ENCODE measurements at regions not wholly inside any gene's neighbourhood (a gene's known extent, or its start where the extent isn't known, plus 50 kb on each side); places are given as distances from the start of the nearest gene placed in this dataset.

- DNase-seq (ENCODE audit: low read depth), result no peak
Measured at GRCh38 chr1:34330061-34330460, 153.4 kb downstream of the C1orf94 start.

GRCh38 chr1:34331020-34331926, 154.6 kb downstream of the C1orf94 start:
- no peak for DNase-seq (ENCODE audit: low read depth)

- DNase-seq (ENCODE audit: low read depth), result no peak
Measured at GRCh38 chr1:34332996-34333395, 156.3 kb downstream of the C1orf94 start.

GRCh38 chr1:34338871-34339270, 162.2 kb downstream of the C1orf94 start:
- no peak for DNase-seq (ENCODE audit: low read depth)

GRCh38 chr1:34341896-34342295, 165.2 kb downstream of the C1orf94 start:
- no peak for DNase-seq (ENCODE audit: low read depth)

GRCh38 chr1:34342334-34342733, 165.6 kb downstream of the C1orf94 start:
- DNase-seq (ENCODE audit: low read depth), result no peak

GRCh38 chr1:34346128-34346527, 169.4 kb downstream of the C1orf94 start:
- no peak for DNase-seq (ENCODE audit: low read depth)

GRCh38 chr1:34353409-34353808, 176.7 kb downstream of the C1orf94 start:
- DNase-seq (ENCODE audit: low read depth), result no peak

- no peak for DNase-seq (ENCODE audit: low read depth)
Measured at GRCh38 chr1:34354367-34354766, 177.7 kb downstream of the C1orf94 start.

GRCh38 chr1:34356853-34357252, 180.1 kb downstream of the C1orf94 start:
- no peak for DNase-seq (ENCODE audit: low read depth)

GRCh38 chr1:34358636-34359035, 181.9 kb downstream of the C1orf94 start:
- no peak for DNase-seq (ENCODE audit: low read depth)

- DNase-seq (ENCODE audit: low read depth), result no peak
Measured at GRCh38 chr1:34359411-34359810, 182.7 kb downstream of the C1orf94 start.

- no peak for DNase-seq (ENCODE audit: low read depth)
Measured at GRCh38 chr1:34360574-34360973, 183.9 kb downstream of the C1orf94 start.

GRCh38 chr1:34361121-34361520, 184.4 kb downstream of the C1orf94 start:
- no peak for DNase-seq (ENCODE audit: low read depth)

- DNase-seq (ENCODE audit: low read depth), result no peak
Measured at GRCh38 chr1:34361781-34362357, 185.2 kb downstream of the C1orf94 start.

GRCh38 chr1:34362949-34363348, 186.2 kb downstream of the C1orf94 start:
- no peak for DNase-seq (ENCODE audit: low read depth)

- DNase-seq (ENCODE audit: low read depth), result no peak
Measured at GRCh38 chr1:34363447-34363846, 186.7 kb downstream of the C1orf94 start.

- DNase-seq (ENCODE audit: low read depth), result no peak
Measured at GRCh38 chr1:34363915-34364314, 187.2 kb downstream of the C1orf94 start.

GRCh38 chr1:34364376-34364775, 187.7 kb downstream of the C1orf94 start:
- no peak for DNase-seq (ENCODE audit: low read depth)

- no peak for DNase-seq (ENCODE audit: low read depth)
Measured at GRCh38 chr1:34365295-34365694, 188.6 kb downstream of the C1orf94 start.

GRCh38 chr1:34366875-34367624, 190.3 kb downstream of the C1orf94 start:
- DNase-seq (ENCODE audit: low read depth), result no peak

- no peak for DNase-seq (ENCODE audit: low read depth)
Measured at GRCh38 chr1:34367954-34368353, 191.2 kb downstream of the C1orf94 start.

Data from iris pigment epithelial cell (primary cell).